ENCODE measurements at regions not wholly inside any gene's neighbourhood (a gene's known extent, or its start where the extent isn't known, plus 50 kb on each side); places are given as distances from the start of the nearest gene placed in this dataset.

DNA sequence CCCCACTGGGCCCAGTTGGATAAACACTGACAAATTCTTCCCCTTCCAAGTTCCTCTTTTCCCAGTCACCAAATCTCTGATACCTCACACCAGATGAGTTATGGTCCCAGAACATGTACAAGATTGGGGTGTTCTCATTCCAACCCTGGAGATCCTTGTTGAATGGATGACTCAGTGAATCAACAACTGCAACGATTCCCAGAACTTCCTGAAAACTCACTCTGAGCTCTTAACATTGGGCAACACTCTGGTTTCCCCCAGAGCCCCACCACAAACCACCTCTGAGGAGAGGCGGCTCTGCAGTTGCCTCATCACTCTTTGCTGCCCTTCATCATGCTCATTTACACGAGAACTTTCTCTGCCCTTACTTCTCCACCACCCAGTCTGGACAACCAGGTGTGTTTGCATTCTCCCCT is 115.2 kb downstream of the MRPL14 start:
- DNase-seq (ENCODE audit: low spot score): no peak

DNA sequence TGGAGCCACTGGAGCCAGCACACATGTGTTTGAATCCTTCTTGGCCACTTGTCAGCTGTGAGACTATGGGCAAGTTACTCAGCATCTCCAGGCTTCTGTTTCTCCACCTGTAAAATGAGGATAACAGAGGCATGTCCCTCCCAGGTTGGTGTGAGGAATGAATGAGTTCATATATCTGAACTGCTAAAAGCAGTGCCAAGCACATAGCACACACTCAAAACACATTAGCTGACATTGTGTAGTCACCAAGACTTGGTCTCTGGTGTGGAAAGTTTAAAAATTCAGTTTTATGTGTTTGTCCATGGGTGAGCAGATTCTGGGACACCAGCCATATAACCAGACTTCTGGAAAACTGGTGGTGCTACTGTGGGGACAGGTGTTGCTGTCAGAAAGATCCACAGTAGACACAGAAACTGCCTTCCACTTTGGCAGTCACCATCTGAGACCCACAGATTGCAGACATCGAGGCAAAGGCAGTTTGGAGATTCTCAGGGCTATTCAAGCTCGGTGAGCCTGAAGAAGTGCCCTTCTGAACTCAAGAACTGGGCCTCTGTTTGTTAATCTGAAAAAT is 115.8 kb downstream of the MRPL14 start:
- peak; percentile 67 for DNase-seq (ENCODE audit: low spot score)

- no peak for DNase-seq (ENCODE audit: low spot score)
Observed at GRCh38 chr6:44010411-44011349, 116.6 kb downstream of the MRPL14 start.

- DNase-seq (ENCODE audit: low spot score): no peak
Observed at GRCh38 chr6:44009425-44010321, 117.6 kb downstream of the MRPL14 start.

DNA sequence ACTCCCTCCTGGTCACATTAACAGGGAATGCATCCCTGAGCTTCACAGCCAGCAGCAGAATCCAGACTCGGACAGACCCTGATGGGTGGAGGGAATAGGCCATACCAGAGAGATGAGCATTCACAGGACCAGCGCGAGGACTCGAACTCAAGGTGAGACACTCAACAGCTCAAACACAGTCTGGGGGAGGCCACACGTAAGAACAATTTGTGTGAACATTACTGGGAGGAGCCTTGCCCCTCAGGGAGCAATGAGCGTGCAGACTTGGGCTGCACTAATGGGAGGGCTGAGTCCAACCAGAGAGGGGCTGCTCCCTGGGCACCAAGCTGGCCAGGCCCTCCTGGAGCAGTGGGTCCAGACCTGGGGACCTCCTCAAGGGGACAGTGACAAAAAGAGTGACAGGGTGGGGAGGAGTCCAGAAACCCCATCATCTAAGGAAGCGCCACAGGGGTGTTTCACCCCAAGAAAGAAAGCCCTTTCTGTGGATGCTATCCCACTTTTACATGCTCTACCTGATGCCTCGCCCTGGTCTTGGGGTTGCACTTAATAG is 118.4 kb downstream of the MRPL14 start:
- DNase-seq (ENCODE audit: low spot score): no peak

DNA sequence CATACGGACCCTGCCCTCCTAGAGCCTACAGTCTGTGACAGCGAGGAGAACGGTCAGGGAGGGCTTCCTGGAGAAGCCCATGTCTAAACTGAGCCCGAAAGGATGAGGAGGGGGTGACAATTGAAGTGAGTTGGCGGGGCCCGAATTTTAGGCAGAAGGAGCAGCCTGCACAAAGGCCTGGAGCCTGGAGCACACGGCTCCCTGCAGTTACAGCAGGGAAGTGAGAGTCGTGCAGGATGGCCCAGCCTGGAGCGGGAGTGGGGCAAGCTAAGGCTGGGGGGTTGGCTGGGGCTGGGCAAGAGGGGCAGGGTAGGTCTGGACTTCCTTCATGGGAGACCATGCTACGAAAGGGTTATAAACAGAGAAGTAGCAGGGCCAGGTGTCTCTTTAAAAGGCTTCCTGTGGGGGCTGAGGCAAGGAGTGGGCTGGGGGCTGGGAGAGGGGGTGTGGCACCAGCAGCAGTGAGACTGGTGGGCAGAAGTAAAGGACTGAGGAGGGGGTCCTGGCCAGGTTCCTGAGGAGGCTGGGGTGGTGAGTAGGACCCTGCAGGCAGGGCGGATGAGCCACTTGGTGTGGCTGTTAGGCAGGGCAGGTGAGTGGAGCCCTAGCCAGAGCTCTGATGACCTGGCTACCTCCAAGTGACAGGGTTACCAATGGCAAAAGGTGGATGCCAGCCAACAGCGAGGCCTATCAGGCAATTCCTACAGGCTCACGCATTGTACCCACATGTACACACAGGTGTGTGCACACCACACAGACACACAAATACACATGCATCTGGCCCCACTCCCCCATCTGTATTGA is 119.2 kb downstream of the MRPL14 start:
- no peak for DNase-seq (ENCODE audit: low spot score)

GRCh38 chr6:44006872-44007303 is 120.4 kb downstream of the MRPL14 start:
- DNase-seq (ENCODE audit: low spot score): no peak

- DNase-seq (ENCODE audit: low spot score): no peak
Observed at GRCh38 chr6:44006123-44006871, 121.0 kb downstream of the MRPL14 start.

- DNase-seq (ENCODE audit: low spot score): no peak
Observed at GRCh38 chr6:44005507-44005903, 121.7 kb downstream of the MRPL14 start.

GRCh38 chr6:44004625-44005506 is 122.4 kb downstream of the MRPL14 start:
- DNase-seq (ENCODE audit: low spot score): peak; percentile 23

DNA sequence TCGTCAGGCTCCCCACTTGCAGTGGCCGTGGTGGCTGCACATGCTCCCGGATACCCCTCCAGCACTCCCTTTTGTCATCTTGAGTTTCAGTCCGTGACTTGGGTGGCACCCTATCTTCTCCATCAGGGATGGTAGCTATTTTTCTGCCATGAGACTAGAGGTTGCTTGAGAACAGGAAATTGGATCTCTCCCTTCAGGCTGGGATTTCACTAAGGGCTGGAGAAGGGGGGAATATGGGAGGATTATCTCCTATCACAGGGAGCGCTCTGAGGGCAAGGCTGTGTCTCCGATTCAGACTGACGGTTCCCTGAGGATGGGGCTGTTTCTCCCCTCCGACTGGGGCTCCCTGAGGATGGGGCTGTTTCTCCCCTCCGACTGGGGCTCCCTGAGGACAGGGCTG is 123.1 kb downstream of the MRPL14 start:
- no peak for DNase-seq (ENCODE audit: low spot score)

GRCh38 chr6:44003345-44004061 is 123.7 kb downstream of the MRPL14 start:
- peak; percentile 36 for DNase-seq (ENCODE audit: low spot score)

GRCh38 chr6:44002593-44003344 is 124.5 kb downstream of the MRPL14 start:
- peak; percentile 38 for DNase-seq (ENCODE audit: low spot score)

DNA sequence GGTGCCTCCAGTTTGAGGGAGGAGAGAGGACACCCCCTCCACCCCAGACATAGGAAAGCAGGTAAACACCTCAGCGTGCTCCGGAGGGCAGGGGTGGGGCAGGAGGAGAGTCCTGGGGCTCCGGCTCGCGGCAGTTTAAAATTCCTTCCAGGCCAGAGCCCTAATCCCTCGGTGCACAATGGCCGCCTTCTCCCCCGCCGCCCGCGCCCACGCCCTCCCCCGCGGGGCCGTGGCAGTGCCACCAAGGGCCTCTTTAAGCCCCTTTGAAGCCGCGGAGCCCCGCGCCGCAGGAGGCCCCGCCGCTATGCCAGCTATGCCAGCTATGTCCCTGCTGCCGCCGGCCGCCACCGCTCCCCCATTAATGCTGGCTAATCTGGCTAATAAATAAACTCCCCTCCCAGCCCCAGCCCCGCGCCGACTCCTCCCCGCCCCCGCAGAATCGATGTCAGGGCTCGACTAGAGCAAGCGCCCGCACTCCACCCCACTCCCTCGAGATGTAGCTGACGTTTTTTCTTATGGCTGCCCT is 125.1 kb downstream of the MRPL14 start:
- peak; percentile 36 for DNase-seq (ENCODE audit: low spot score)

GRCh38 chr6:44001318-44002066 is 125.8 kb downstream of the MRPL14 start:
- peak; percentile 71 for DNase-seq (ENCODE audit: low spot score)

DNA sequence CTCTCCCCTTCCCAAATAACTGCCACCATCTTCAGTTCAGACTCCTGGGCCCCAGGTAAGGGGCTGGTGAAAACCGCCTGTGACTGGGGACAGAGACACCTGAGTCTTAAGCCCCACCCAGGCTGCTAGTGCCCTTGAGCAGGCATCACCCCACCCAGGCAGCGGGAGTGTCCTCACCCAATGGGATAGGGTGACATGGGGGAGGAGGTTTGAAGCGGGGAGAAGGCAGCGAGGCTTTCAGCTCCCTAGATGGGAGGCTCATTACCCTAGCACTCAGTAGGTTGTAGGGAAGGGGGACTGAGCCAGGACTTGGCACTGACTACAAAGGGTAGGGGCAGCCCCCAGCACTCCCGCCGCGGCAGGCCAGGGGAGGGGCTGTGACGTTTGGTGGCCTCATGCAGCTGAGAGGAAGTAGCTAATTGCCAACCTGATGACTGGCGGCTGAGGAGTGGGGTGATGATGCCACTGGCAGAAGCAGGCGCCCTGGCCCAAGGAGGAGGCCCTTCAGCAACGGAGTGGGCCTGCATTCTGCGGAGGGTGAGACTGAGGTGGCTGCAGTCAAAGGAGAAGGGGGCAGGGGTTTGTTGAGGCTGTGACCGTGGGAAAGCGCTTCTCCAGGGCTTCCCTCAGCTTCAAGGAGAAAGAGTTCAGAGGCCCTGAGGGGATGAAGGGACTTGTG is 126.9 kb downstream of the MRPL14 start:
- peak; percentile 29 for DNase-seq (ENCODE audit: low spot score)

Data from cerebellar cortex (tissue), 1 donor.